K562 (cell line): ENCODE measurements at regions not wholly inside any gene's neighbourhood (a gene's known extent, or its start where the extent isn't known, plus 50 kb on each side); places are given as distances from the start of the nearest gene placed in this dataset.

ENCODE experiments used
- CHD7 ChIP-seq: fragments of 200-600 bp; sonication (generic); IDR thresholded peaks from one replicate; pipeline ENCODE4 v1.6.1; 2012; ENCODE audit warnings: mild to moderate bottlenecking, low read depth, low read length, inconsistent platforms
- KDM2B ChIP-seq: fragments of 250-450 bp; sonication (Bioruptor Pico); IDR thresholded peaks from 2 replicates; pipeline ENCODE4 v1.8.0; 2021; ENCODE audit warnings: mild to moderate bottlenecking, moderate library complexity
- RBM34 ChIP-seq: fragments of 200-400 bp; formaldehyde crosslinking; IDR thresholded peaks from 2 replicates; pipeline ENCODE4 v1.6.1; 2018; ENCODE audit warnings: low read length, borderline replicate concordance; ENCODE audit not compliant: insufficient read depth
- REST ChIP-seq, 2 experiments: fragments of 450-650 bp; formaldehyde crosslinking in 1 of 2; IDR thresholded peaks; 2 replicates each; pipeline versions ENCODE4 v1.4.0 to v1.6.1; 2014 to 2020; ENCODE audit warnings: mild to moderate bottlenecking in 2 of 2, borderline replicate concordance in 1 of 2, low read depth in 1 of 2
- TFAM ChIP-seq: fragments of 250-450 bp; sonication (Bioruptor Pico); conservative IDR thresholded peaks from 2 replicates; pipeline ENCODE4 v1.5.0; 2021; ENCODE audit warnings: mild to moderate bottlenecking, moderate library complexity
- ZNF263 ChIP-seq: sonication (generic); formaldehyde crosslinking; IDR thresholded peaks from 2 replicates; pipeline ENCODE4 v1.8.0; 2022; ENCODE audit warnings: mild to moderate bottlenecking, missing genetic modification reagents, borderline replicate concordance

GRCh38 chr3:194255252-194256039 lies 95.7 kb downstream of the CPN2 start (continued):
- TF ChIP-seq CHD7 (no peak), KDM2B (no peak), TFAM (CRISPR knock-in tag) (no peak), RBM34 (no peak), ZNF263 (CRISPR knock-in tag) (no peak), REST (IDR thresholded peaks at IDR 0.05; ENCODE audit: borderline replicate concordance) (peak; percentile 63), REST (CRISPR knock-in tag; IDR thresholded peaks at IDR 0.05; ENCODE audit: low read depth) (0 out of 2 replicates have a peak, but pooled peaks have one; percentile 21)
